Activated T-cell treated with anti-CD3 and anti-CD28 coated beads, Interleukin-2, amount 50 U/mL, for 4 hours (primary cell): ENCODE measurements at regions not wholly inside any gene's neighbourhood (a gene's known extent, or its start where the extent isn't known, plus 50 kb on each side); places are given as distances from the start of the nearest gene placed in this dataset.

ENCODE experiments used
- ATAC-seq, 2 donors: fragments of 200-7000 bp; cut with Tn5 transposase; one replicate each; pipeline ENCODE4 v1.10.0; 2021
- DNase-seq: peaks from one replicate; pipeline ENCODE4 v3.0.0-alpha.2; 2020
- H3K27me3 Mint-ChIP-seq: one replicate; pipeline ENCODE4 v1.8.0; 2021; ENCODE audit warnings: low read depth, mixed read lengths
- H3K36me3 Mint-ChIP-seq: one replicate; pipeline ENCODE4 v1.8.0; 2022; ENCODE audit warnings: mixed read lengths; ENCODE audit not compliant: insufficient read depth
- H3K4me1 Mint-ChIP-seq: one replicate; pipeline ENCODE4 v1.8.0; 2021; ENCODE audit warnings: low read depth, mixed read lengths
- H3K4me3 Mint-ChIP-seq: one replicate; pipeline ENCODE4 v1.8.0; 2021; ENCODE audit warnings: mild to moderate bottlenecking, moderate library complexity, mixed read lengths
- H3K9me3 Mint-ChIP-seq: one replicate; pipeline ENCODE4 v1.8.0; 2021; ENCODE audit warnings: mixed read lengths

- no peak for ATAC-seq
- H3K4me3 Mint-ChIP-seq, result no peak overlapping the region
- H3K27me3 Mint-ChIP-seq, result peaks cover 10% of the 10 kb centered on the region
Measured at GRCh38 chr5:133799571-133800237, 168.7 kb downstream of the C5orf15 start.

GRCh38 chr5:133797167-133797566 lies 171.3 kb downstream of the C5orf15 start:
- Mint-ChIP-seq H3K4me1 (no peaks in the 10 kb centered on the region), H3K4me3 (no peak overlapping the region), H3K9me3 (no peaks in the 10 kb centered on the region), H3K27me3 (peaks cover 15% of the 10 kb centered on the region), H3K36me3 (no peaks in the 10 kb centered on the region)
- DNase-seq (no peak), ATAC-seq (no peak)

More at GRCh38 chr5:133799571-133800237, 168.7 kb downstream of the C5orf15 start:
- Mint-ChIP-seq H3K9me3 (no peaks in the 10 kb centered on the region), H3K36me3 (no peaks in the 10 kb centered on the region), H3K4me1 (no peaks in the 10 kb centered on the region)
- DNase-seq, result no peak

DNA sequence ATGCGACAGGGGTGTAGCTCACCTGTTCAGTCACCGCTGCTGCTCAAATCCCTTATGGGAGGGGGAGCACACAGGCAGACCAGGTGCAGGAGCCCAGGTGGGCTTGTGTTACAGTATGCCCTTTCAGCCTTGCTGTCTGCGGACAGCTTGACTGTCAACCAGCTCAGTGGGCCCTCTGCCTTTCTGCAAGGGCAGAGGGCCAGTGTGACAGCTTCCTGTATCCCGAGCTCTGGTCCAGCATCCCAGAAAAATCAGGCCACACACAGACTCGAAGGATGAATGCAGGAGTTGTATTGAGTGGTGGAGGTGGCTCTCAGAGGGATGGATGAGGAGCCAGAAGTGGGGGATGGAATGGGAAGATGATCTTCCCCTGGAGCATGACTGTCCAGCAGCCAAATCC lies 172.2 kb downstream of the C5orf15 start:
- Mint-ChIP-seq H3K27me3 (peaks cover 16% of the 10 kb centered on the region), H3K36me3 (no peaks in the 10 kb centered on the region), H3K9me3 (no peaks in the 10 kb centered on the region), H3K4me1 (no peaks in the 10 kb centered on the region), H3K4me3 (no peak overlapping the region)
- DNase-seq, result no peak
- ATAC-seq, result no peak

DNA sequence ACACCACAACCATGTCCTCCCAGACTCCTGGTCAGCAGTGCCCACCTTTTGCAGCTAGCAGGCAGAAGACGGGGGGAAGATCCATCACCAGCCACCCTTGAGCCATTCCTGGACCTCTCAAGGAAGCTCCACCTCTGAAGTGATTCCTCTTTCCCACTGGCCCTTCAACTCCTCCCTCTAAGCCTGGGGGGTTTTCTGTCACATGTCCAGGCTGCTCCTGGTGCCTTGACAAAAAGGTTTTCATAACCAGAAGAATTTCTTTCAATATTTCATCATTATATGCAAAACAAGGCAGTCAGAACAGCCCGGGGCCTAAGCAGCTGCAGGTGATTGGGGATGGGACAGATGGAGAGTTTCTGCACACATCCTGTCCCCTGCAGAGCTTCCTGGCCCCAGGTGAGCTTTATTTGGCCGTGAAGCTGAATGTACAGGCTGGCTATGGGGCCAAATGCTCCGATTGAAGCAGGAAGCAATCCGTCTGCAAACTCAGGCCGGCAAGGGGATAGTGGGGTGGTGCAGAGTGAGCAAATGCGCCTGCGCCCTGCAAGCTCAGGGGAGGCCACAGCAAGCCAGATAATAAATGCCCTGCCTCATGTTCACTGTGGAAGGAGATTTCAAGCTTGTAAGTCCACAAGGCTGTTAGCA lies 173.5 kb downstream of the C5orf15 start:
- H3K9me3 Mint-ChIP-seq, result no peaks in the 10 kb centered on the region

GRCh38 chr5:133793756-133794465 lies 174.5 kb downstream of the C5orf15 start:
- ATAC-seq (no peak), DNase-seq (no peak)
- Mint-ChIP-seq H3K9me3 (no peaks in the 10 kb centered on the region), H3K36me3 (no peaks in the 10 kb centered on the region), H3K4me1 (no peaks in the 10 kb centered on the region), H3K4me3 (no peak overlapping the region), H3K27me3 (peaks cover 23% of the 10 kb centered on the region)

More for the DNA sequence above, 173.5 kb downstream of the C5orf15 start:
- DNase-seq (no peak), ATAC-seq (no peak)
- no peaks in the 10 kb centered on the region for H3K36me3 Mint-ChIP-seq
- no peaks in the 10 kb centered on the region for H3K4me1 Mint-ChIP-seq
- no peak overlapping the region for H3K4me3 Mint-ChIP-seq
- H3K27me3 Mint-ChIP-seq, result peaks cover 21% of the 10 kb centered on the region

DNA sequence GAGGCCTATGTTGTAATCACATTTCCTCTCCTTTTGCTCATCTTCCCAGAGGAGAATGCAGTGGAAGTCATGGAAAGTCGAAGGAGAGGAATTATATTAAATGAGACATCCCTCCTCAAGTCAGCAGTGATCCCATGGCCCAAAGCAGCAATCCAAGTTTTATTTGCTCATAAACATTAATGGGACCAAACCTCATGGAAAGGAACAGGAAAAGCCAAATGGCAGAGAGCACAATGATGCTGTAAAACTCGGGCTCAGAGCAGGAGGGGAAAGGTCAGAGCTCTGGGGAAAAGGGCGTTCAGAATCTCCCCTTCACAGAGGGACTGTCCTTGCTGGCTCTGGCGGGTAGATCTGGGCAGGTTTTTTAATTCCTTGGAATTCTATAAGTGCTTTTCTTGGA lies 175.8 kb downstream of the C5orf15 start:
- ATAC-seq, result no peak
- H3K4me3 Mint-ChIP-seq, result no peak overlapping the region
- H3K4me1 Mint-ChIP-seq, result no peaks in the 10 kb centered on the region
- no peaks in the 10 kb centered on the region for H3K9me3 Mint-ChIP-seq
- H3K36me3 Mint-ChIP-seq, result no peaks in the 10 kb centered on the region
- peaks cover 23% of the 10 kb centered on the region for H3K27me3 Mint-ChIP-seq
- no peak for DNase-seq

DNA sequence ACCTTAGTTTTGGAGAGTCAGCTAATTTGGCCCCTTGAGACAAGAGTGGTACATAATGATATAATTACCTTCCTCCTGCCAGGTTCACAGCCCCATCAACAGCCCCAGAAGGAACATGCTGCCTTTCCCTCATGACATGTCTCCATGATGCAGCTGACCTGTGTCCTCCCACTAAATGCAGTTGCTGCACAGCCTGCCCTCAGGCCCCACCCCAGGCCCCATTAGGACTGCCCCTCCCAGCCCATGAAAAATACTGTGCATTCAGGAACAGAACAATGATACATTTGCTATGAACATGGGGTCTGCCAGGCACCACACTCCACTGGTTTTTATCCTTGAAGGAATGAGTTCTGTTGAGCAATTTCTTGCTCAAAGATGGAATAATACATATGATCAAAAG lies 176.4 kb downstream of the C5orf15 start:
- DNase-seq (no peak), ATAC-seq (no peak)
- H3K36me3 Mint-ChIP-seq, result no peaks in the 10 kb centered on the region
- H3K27me3 Mint-ChIP-seq, result peaks cover 23% of the 10 kb centered on the region
- H3K4me3 Mint-ChIP-seq, result no peak overlapping the region
- H3K9me3 Mint-ChIP-seq, result no peaks in the 10 kb centered on the region
- H3K4me1 Mint-ChIP-seq, result no peaks in the 10 kb centered on the region

DNA sequence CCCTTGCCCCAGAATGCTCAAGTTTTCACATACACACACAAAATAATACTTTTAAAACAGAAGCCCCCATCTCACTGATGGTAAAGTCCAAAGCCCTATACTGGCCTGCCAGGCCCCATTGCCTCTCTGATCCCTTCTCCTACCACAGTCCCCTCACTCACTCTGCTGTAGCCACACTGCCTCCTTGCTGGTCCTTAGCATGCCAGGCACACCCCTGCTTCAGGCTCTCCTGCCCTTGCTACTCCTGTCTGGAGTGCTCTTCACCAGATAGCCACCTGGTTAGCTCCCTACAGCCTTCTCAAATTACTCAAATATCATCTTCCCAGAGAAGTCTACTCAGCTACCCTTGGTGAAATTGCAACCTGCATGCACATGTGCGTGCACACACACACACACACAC lies 177.5 kb downstream of the C5orf15 start:
- H3K9me3 Mint-ChIP-seq, result no peaks in the 10 kb centered on the region
- no peak overlapping the region for H3K4me3 Mint-ChIP-seq
- H3K36me3 Mint-ChIP-seq, result no peaks in the 10 kb centered on the region
- peaks cover 22% of the 10 kb centered on the region for H3K27me3 Mint-ChIP-seq
- DNase-seq (no peak), ATAC-seq (no peak)
- no peaks in the 10 kb centered on the region for H3K4me1 Mint-ChIP-seq

- Mint-ChIP-seq H3K27me3 (peaks cover 21% of the 10 kb centered on the region), H3K9me3 (no peaks in the 10 kb centered on the region), H3K4me1 (no peaks in the 10 kb centered on the region), H3K36me3 (no peaks in the 10 kb centered on the region), H3K4me3 (no peak overlapping the region)
- no peak for ATAC-seq
- no peak for DNase-seq
Measured at GRCh38 chr5:133789428-133789827, 177.1 kb upstream of the FSTL4 start.

DNA sequence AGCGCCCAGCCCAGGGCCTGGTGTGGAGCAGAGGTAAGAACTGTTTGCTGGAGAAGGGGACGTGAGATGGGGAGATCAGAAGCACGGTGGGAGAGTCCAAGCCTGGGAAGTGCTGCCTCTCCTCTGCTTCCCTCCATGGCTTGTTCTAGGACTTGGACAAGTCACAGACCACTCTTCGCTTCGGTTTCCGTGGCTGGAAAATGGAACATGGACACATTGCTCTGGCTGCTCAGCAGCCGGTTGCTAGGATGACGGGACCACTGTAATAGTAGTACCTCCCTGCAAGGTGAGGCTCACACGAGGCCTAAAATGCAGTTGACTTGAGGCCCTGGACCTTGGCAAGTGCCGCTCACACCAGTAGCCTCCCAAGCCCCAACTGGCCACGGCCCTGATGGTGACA lies 175.8 kb upstream of the FSTL4 start:
- no peaks in the 10 kb centered on the region for H3K9me3 Mint-ChIP-seq
- no peaks in the 10 kb centered on the region for H3K36me3 Mint-ChIP-seq
- no peak for ATAC-seq
- H3K27me3 Mint-ChIP-seq, result peaks cover 18% of the 10 kb centered on the region
- no peak for DNase-seq
- no peaks in the 10 kb centered on the region for H3K4me1 Mint-ChIP-seq
- H3K4me3 Mint-ChIP-seq, result no peak overlapping the region

GRCh38 chr5:133786420-133786819 lies 174.1 kb upstream of the FSTL4 start:
- Mint-ChIP-seq H3K27me3 (peaks cover 11% of the 10 kb centered on the region), H3K4me1 (no peaks in the 10 kb centered on the region), H3K9me3 (no peaks in the 10 kb centered on the region), H3K36me3 (no peaks in the 10 kb centered on the region), H3K4me3 (no peak overlapping the region)
- no peak for ATAC-seq
- DNase-seq, result no peak

GRCh38 chr5:133785182-133785581 lies 172.8 kb upstream of the FSTL4 start:
- H3K9me3 Mint-ChIP-seq, result no peaks in the 10 kb centered on the region
- no peaks in the 10 kb centered on the region for H3K4me1 Mint-ChIP-seq
- DNase-seq, result no peak
- ATAC-seq, result no peak
- no peak overlapping the region for H3K4me3 Mint-ChIP-seq
- H3K27me3 Mint-ChIP-seq, result peaks cover 4% of the 10 kb centered on the region
- H3K36me3 Mint-ChIP-seq, result no peaks in the 10 kb centered on the region

DNA sequence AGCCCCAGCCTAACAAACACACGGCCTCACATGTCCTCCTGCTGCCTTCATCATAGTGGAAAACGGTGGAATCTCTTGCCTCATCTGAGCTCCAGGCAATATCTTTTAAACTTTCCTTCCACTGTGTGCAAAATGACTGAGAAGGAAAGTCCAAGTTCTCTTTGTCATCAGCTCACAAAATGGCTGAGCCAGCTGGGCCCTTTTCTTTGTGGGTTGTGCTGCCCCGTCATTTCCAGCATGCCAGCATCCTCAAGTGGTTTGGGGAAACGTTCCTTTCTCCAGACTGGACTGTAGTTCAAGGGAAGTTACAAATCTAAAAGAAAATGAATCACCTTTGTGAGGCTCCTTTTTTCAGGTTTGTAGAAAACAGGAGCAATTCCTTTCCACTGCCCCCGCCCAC lies 171.1 kb upstream of the FSTL4 start:
- Mint-ChIP-seq H3K9me3 (no peaks in the 10 kb centered on the region), H3K36me3 (no peaks in the 10 kb centered on the region), H3K27me3 (no peaks in the 10 kb centered on the region), H3K4me1 (no peaks in the 10 kb centered on the region), H3K4me3 (no peak overlapping the region)
- no peak for ATAC-seq
- no peak for DNase-seq

- ATAC-seq (no peak), DNase-seq (no peak)
- H3K36me3 Mint-ChIP-seq, result no peaks in the 10 kb centered on the region
- H3K4me3 Mint-ChIP-seq, result no peak overlapping the region
- H3K27me3 Mint-ChIP-seq, result no peaks in the 10 kb centered on the region
- no peaks in the 10 kb centered on the region for H3K9me3 Mint-ChIP-seq
- no peaks in the 10 kb centered on the region for H3K4me1 Mint-ChIP-seq
Measured at GRCh38 chr5:133782736-133783135, 170.4 kb upstream of the FSTL4 start.
